GM19463 (cell line): ENCODE measurements at regions not wholly inside any gene's neighbourhood (a gene's known extent, or its start where the extent isn't known, plus 50 kb on each side); places are given as distances from the start of the nearest gene placed in this dataset.

Experiments
- ATAC-seq: cut with Tn5 transposase; IDR thresholded peaks from one replicate; pipeline ENCODE4 v1.9.1; 2021; ENCODE audit warnings: mild to moderate bottlenecking, moderate library complexity; ENCODE audit not compliant: unreplicated experiment

- ATAC-seq, result no peak
These were observed 123.8 kb upstream of the PRPS1L1 start for GRCh38 chr7:18151422-18151821.

DNA sequence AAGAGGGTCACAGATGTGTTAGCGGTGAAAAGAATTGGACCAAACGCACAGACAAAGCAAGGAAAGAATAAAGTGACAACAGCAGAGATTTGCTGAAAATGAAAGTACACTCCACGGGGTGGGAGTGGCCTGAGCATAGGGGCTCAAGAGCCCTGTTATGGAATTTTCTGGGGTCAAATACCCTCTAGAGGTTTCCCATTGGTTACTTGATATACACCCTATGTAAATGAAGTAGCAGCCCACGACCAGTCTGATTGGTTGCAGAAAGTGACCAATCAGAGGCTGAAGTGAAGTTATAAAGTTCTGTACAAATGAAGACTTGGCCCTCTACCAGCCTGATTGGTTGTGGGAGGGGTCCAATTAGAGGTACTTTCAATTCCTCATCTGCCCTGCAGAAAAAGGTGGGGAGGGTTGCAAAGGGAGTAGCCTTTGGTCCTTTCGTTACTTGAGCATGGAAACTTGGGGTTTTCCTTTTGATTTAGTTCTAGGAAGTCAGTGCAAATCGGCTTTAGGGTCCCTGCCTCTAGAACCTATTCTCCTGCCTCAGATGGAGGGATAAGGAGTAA is 125.6 kb upstream of the PRPS1L1 start:
- ATAC-seq, result no peak

DNA sequence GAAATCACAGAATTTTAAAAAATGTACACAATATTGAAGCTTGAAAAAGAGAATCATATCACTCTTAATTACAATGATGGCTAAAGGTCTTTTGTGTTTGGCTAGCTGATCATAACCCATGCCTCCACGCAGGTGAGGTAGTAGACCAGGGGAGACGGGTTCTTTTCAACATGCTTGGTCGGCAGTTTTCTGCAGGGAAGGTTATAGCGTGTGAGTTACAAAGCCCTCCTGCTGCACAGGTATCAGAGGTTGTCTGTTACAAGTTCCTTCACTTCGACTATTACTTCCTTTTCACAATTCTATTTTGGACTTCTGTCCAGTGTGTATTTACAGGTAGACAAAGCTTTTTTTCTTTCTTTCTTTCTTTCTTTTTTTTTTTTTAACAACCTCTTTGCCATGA is 127.1 kb upstream of the PRPS1L1 start:
- ATAC-seq, result no peak

GRCh38 chr7:18157233-18157632 is 129.6 kb upstream of the PRPS1L1 start:
- ATAC-seq, result no peak

- ATAC-seq, result no peak
These were observed 135.0 kb upstream of the PRPS1L1 start for GRCh38 chr7:18162657-18163056.

DNA sequence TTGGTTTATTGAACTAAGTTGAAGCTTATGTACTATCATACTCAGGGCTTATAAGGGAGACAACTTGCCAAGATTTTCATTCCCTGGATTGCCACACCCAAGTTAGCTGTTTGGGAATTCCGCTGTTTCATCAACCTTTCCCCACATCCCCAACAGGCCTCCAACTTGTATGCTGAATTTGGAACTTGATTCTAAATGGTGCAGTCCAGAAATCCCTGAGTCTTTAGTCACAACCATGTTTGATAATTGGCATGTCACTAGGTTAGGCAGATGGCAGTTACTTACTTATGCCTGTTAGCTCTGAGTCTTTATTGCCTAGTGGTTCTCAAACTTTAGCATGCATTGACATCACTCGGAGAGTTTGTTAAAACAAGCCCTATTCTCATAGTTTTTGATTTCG is 135.4 kb upstream of the PRPS1L1 start:
- no peak for ATAC-seq

DNA sequence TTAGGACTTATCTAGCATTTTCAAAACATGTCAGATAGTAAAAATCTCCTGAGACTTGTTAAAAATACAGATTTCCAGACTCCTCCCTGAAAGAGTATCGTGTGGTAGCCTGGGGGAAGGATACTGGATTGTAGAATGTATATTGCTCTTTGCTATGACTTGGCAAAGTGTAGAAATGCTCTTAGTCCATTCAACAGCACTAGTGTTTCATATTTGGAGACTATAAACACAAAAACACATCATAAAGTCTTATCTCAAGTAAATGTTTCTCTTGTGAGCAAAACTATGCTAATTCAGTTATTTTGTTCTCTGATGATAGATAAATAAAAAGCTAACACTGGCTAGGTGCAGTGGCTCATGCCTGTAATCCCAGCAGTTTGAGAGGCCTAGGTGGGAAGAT is 137.5 kb upstream of the PRPS1L1 start:
- no peak for ATAC-seq

DNA sequence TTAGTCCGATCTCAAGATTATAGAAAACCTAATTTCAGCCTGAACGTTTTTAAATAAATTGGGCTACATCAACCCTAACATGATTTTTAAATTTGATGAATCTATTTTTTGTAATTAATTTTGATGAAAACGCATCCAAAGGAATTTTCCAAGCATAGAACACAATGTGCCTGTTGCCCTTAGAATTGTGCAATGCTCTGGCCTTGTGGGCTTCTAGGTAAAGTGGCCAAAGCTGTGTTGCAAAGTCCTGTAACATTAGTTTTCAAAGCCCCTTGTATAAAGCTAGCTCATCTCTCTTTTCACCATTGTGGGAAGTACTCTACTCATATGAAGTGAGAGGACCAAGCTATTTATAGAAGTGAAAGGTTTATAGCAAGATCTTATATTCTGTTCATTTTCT is 138.4 kb upstream of the PRPS1L1 start:
- ATAC-seq, result no peak

GRCh38 chr7:18167815-18168214 is 140.2 kb upstream of the PRPS1L1 start:
- ATAC-seq, result no peak

DNA sequence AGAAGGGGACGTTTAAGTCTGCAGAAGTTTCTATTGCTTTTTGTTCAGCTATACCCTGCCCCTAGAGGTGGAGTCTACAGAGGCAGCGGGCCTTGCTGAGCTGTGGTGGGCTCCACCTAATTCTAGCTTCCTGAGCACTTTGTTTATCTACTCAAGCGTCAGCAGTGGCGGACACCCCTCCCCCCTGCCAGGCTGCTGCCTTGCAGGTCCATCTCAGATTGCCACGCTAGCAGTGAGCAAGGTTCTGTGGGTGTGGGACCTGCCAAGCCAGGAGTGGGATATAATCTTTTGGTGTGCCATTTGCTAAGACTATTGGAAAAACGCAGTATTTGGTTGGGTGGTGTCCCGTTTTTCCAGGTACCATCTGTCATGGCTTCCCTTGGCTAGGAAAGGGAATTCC is 147.3 kb upstream of the PRPS1L1 start:
- ATAC-seq, result no peak

- no peak for ATAC-seq
These were observed 148.3 kb upstream of the PRPS1L1 start for GRCh38 chr7:18175801-18176450.

GRCh38 chr7:18177129-18177814 is 149.6 kb upstream of the PRPS1L1 start:
- ATAC-seq, result no peak

DNA sequence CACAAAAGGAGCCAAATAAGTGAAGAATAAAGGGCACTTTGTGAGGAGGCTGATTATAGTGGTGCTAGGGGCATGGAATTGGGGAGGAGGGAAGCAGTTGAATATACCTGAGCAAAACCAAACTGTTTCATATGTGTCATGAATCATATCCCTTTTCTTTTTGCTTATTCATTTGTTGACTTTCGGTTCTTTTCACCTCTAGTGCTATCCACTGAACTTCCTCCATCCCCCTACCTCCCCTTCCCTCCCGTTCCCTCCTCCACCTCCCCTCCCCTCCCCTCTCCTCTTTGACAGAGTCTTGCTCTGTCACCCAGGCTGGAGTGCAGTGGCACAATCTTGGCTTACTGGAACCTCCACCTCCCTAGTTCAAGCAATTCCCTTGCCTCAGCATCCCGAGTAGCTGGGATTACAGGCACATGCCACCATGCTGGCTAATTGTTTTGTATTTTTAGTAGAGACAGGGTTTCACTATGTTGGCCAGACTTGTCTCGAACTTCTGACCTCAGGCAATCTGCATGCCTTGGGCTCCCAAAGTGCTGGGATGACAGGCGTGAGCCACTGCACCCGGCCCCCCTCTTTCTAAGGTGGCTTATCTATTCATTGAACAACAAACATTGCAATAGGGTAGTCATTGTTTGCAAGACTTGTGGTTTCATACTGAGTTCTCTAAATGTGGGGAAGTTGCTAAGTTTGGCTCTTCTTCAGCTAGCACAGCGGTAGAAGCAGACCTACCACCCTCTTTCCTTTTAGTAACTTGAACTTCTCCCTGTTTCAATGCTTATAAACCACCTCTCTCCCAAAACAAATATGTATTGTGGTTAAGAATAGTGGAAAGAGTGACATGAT is 150.4 kb upstream of the PRPS1L1 start:
- peak; percentile 83 for ATAC-seq

DNA sequence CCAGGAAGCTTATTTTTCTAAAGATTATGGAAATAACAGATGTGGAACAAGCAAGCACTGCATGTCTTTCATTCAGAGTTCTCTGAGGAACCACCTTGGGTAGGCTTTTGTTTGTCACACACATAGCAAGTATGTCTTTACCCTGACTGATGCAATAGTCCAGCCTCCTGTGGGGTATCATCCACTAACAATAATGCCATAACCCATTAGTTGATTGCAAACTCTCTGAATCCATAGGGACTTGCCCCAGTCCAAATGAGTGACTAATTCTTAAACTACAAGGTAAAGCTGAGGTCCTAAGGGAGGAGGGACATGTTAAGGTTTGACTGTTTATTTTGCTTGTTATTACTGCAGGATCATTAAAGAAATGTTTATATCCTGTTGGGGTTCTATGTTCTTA is 151.4 kb upstream of the PRPS1L1 start:
- no peak for ATAC-seq

GRCh38 chr7:18180685-18181084 is 153.0 kb upstream of the PRPS1L1 start:
- ATAC-seq, result no peak

DNA sequence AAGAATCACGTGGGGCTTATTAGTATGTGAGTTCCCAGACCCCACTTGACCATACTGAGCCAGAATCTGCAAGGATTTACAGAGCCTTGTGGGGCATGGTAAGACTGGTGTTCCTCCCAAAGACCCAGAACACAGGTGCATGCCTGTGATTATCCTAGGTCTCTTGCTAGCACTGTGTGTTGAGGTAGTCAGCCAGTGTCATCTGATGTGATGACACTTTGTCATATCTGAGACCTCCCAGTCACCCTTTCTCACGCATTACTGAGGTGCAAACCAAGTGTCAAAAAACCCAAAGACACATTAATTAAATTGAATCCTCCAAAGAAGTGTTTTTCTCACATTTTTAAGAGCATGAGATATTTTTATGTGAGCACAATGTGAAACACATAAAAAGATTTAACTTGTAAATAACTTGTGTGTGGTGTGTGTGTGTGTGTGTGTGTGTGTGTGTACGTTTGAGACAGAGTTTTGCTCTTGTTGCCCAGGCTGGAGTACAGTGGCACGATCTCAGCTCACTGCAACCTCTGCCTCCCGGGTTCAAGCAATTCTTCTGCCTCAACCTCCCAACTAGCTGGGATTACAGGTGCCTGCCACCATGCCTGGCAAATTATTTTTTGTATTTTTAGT is 162.0 kb upstream of the PRPS1L1 start:
- no peak for ATAC-seq

DNA sequence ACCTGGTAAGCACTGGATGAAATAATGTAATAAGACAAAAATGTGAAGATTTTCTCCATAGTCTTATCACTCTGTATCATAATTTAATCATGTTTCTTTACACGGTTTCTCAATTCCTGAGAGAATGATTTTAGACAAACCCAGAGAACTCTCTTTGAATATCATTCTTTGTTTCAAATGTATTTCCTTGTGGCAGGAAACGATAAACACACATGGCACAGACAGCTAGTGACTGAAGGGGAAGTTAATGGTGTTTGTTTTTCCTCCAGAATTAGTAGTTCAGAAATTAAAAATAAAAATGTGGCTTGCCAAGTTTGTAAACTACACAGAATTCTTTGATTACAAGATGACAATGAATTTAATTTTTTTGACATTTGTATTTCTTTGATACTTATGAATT is 163.7 kb upstream of the PRPS1L1 start:
- ATAC-seq, result no peak

- ATAC-seq, result no peak
These were observed 164.4 kb upstream of the PRPS1L1 start for GRCh38 chr7:18191862-18192625.

GRCh38 chr7:18194616-18195015 is 167.0 kb upstream of the PRPS1L1 start:
- no peak for ATAC-seq

GRCh38 chr7:18196638-18197037 is 169.0 kb upstream of the PRPS1L1 start:
- no peak for ATAC-seq
